ENCODE measurements at regions not wholly inside any gene's neighbourhood (a gene's known extent, or its start where the extent isn't known, plus 50 kb on each side); places are given as distances from the start of the nearest gene placed in this dataset.
A peak's percentile ranks its signal among the peaks of the same experiment; 100 is the strongest.

GRCh38 chr4:82268826-82269193 is 105.0 kb downstream of the HNRNPD start:
- peaks cover 3 to 14% of the 10 kb centered on the region in 2 donors for H3K4me1 ChIP-seq
- H3K36me3 ChIP-seq = no peaks in the 10 kb centered on the region
- intact Hi-C loops (cut with DNase I) = no loop called here
- no peaks in the 10 kb centered on the region for H3K27me3 ChIP-seq
- no peak overlapping the region for H3K4me3 ChIP-seq
- TF ChIP-seq CTCF (IDR thresholded peaks at IDR 0.05) = no peak
- H3K9me3 ChIP-seq = no peaks in the 10 kb centered on the region
- ATAC-seq (no peak), DNase-seq (no peak)
- no peak overlapping the region for H3K27ac ChIP-seq

- intact Hi-C loops (cut with DNase I) = no loop called here
- peak; percentile 50 to 67 for TF ChIP-seq CTCF (IDR thresholded peaks at IDR 0.05)
- Histone ChIP-seq H3K4me3 (no peak overlapping the region), H3K36me3 (no peaks in the 10 kb centered on the region), H3K27me3 (no peaks in the 10 kb centered on the region), H3K27ac (peak overlapping the region in 1 of 2 donors; percentile 66), H3K4me1 (peaks cover 3 to 14% of the 10 kb centered on the region in 2 donors), H3K9me3 (no peaks in the 10 kb centered on the region)
- ATAC-seq (peak; percentile 99), DNase-seq (peak in 3 of 4 donors; percentile 43 to 72 (median 51))
Observed at GRCh38 chr4:82268050-82268825, 105.6 kb downstream of the HNRNPD start.

DNA sequence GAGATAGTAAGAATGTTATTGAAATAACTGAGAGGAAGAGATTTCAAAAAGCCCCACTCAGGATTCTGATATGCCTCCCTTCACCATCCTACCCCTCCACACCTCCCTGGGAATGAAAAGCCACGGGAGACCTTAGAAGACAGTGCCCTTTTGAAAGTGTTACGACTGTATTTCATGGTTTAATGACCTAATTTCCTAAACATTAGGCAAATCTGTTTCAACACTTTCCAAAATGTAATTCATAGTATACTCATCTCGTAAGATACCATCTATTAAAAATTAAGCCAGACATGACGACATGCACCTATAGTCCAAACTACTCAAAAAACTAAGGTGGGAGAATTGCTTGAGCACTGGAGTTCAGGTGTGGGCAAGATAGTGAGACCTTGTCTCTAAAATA is 106.3 kb downstream of the HNRNPD start:
- DNase-seq (no peak), ATAC-seq (no peak)
- no peaks in the 10 kb centered on the region for H3K27me3 ChIP-seq
- TF ChIP-seq CTCF (IDR thresholded peaks at IDR 0.05) = no peak
- intact Hi-C loops (cut with DNase I) = no loop called here
- peaks cover 3 to 14% of the 10 kb centered on the region in 2 donors for H3K4me1 ChIP-seq
- H3K4me3 ChIP-seq = no peak overlapping the region
- H3K36me3 ChIP-seq = no peaks in the 10 kb centered on the region
- H3K27ac ChIP-seq = peak overlapping the region in 1 of 2 donors; percentile 66
- no peaks in the 10 kb centered on the region for H3K9me3 ChIP-seq

GRCh38 chr4:82266345-82266744 is 107.4 kb downstream of the HNRNPD start:
- H3K4me1 ChIP-seq = peaks cover 3 to 14% of the 10 kb centered on the region in 2 donors
- no peak for TF ChIP-seq CTCF (IDR thresholded peaks at IDR 0.05)
- DNase-seq = no peak
- no peak overlapping the region for H3K4me3 ChIP-seq
- no peak for ATAC-seq
- H3K27me3 ChIP-seq = no peaks in the 10 kb centered on the region
- no peaks in the 10 kb centered on the region for H3K9me3 ChIP-seq
- no peak overlapping the region for H3K27ac ChIP-seq
- intact Hi-C loops (cut with DNase I) = no loop called here
- H3K36me3 ChIP-seq = no peaks in the 10 kb centered on the region

GRCh38 chr4:82261084-82261483 is 112.7 kb downstream of the HNRNPD start:
- no peak overlapping the region for H3K27ac ChIP-seq
- H3K9me3 ChIP-seq = no peaks in the 10 kb centered on the region
- DNase-seq = no peak
- intact Hi-C loops (cut with DNase I) = no loop called here
- no peaks in the 10 kb centered on the region for H3K27me3 ChIP-seq
- H3K36me3 ChIP-seq = no peaks in the 10 kb centered on the region
- TF ChIP-seq CTCF (IDR thresholded peaks at IDR 0.05) = no peak
- no peaks in the 10 kb centered on the region for H3K4me1 ChIP-seq
- ATAC-seq = no peak
- no peak overlapping the region for H3K4me3 ChIP-seq
